H9 (cell line): ENCODE measurements at regions not wholly inside any gene's neighbourhood (a gene's known extent, or its start where the extent isn't known, plus 50 kb on each side); places are given as distances from the start of the nearest gene placed in this dataset.
A peak's percentile ranks its signal among the peaks of the same experiment; 100 is the strongest.

Source experiments
- DNase-seq: peaks from one replicate; pipeline ENCODE4 v3.0.0-alpha.2; 2017
- H2AFZ ChIP-seq: one replicate; pipeline ENCODE4 v1.6.1; 2013; ENCODE audit warnings: mild to moderate bottlenecking, low read length, control low read depth, moderate library complexity
- H2AK5ac ChIP-seq: 2 replicates; pipeline ENCODE4 v1.6.1; 2013; ENCODE audit warnings: low read length, control low read depth, mixed read lengths; ENCODE audit not compliant: insufficient read length
- H2BK120ac ChIP-seq: one replicate; pipeline ENCODE4 v1.6.1; 2013; ENCODE audit warnings: low read depth, mild to moderate bottlenecking, low read length, control low read depth, inconsistent platforms; ENCODE audit not compliant: poor library complexity, severe bottlenecking
- H2BK12ac ChIP-seq: 2 replicates; pipeline ENCODE4 v1.6.1; 2013; ENCODE audit warnings: low read length, control low read depth, mixed read lengths, low read depth; ENCODE audit not compliant: insufficient read length
- H2BK15ac ChIP-seq: 2 replicates; pipeline ENCODE4 v1.6.1; 2013; ENCODE audit warnings: low read depth, low read length, control low read depth
- H2BK20ac ChIP-seq: one replicate; pipeline ENCODE4 v1.6.1; 2013; ENCODE audit warnings: low read depth, mild to moderate bottlenecking, low read length, control low read depth, inconsistent platforms; ENCODE audit not compliant: poor library complexity, severe bottlenecking
- H2BK5ac ChIP-seq: 2 replicates; pipeline ENCODE4 v1.6.1; 2013; ENCODE audit warnings: low read length, control low read depth, mixed read lengths; ENCODE audit not compliant: insufficient read length
- H3K14ac ChIP-seq: 2 replicates; pipeline ENCODE4 v1.6.1; 2013; ENCODE audit warnings: low read length, control low read depth; ENCODE audit not compliant: insufficient read depth
- H3K18ac ChIP-seq: 2 replicates; pipeline ENCODE4 v1.6.1; 2013; ENCODE audit warnings: low read depth, mild to moderate bottlenecking, mixed read lengths, low read length, control low read depth; ENCODE audit not compliant: insufficient read length
- H3K23ac ChIP-seq: 2 replicates; pipeline ENCODE4 v1.6.1; 2013; ENCODE audit warnings: low read length, control low read depth, mixed read lengths, low read depth; ENCODE audit not compliant: insufficient read length
- H3K23me2 ChIP-seq: 2 replicates; pipeline ENCODE4 v1.6.1; 2013; ENCODE audit warnings: low read depth, mild to moderate bottlenecking, mixed read lengths, low read length, control low read depth; ENCODE audit not compliant: insufficient read length, poor library complexity, severe bottlenecking
- H3K27ac ChIP-seq: 2 replicates; pipeline ENCODE4 v1.5.1; 2013; ENCODE audit warnings: low read length, control low read depth, mixed read lengths, low read depth; ENCODE audit not compliant: insufficient read length
- H3K27me3 ChIP-seq: 2 replicates; pipeline ENCODE4 v1.6.1; 2013; ENCODE audit warnings: low read length, control low read depth, inconsistent platforms; ENCODE audit not compliant: insufficient read depth
- H3K4ac ChIP-seq: 2 replicates; pipeline ENCODE4 v1.6.1; 2013; ENCODE audit warnings: low read depth, mild to moderate bottlenecking, control low read depth, inconsistent platforms, low read length, moderate library complexity
- H3K4me1 ChIP-seq: 2 replicates; pipeline ENCODE4 v1.6.1; 2013; ENCODE audit warnings: low read length, control low read depth, inconsistent platforms; ENCODE audit not compliant: insufficient read depth
- H3K4me2 ChIP-seq: 2 replicates; pipeline ENCODE4 v1.6.1; 2013; ENCODE audit warnings: low read length, control low read depth, mixed read lengths; ENCODE audit not compliant: insufficient read length, insufficient read depth
- H3K56ac ChIP-seq: 2 replicates; pipeline ENCODE4 v1.6.1; 2013; ENCODE audit warnings: low read depth, mild to moderate bottlenecking, mixed read lengths, low read length, control low read depth; ENCODE audit not compliant: insufficient read length
- H3K79me1 ChIP-seq: 2 replicates; pipeline ENCODE4 v1.6.1; 2013; ENCODE audit warnings: low read depth, mild to moderate bottlenecking, moderate library complexity, low read length, control low read depth, inconsistent platforms; ENCODE audit not compliant: insufficient read depth, poor library complexity, severe bottlenecking
- H3K79me2 ChIP-seq: 2 replicates; pipeline ENCODE4 v1.6.1; 2013; ENCODE audit warnings: low read length, control low read depth, inconsistent platforms; ENCODE audit not compliant: insufficient read depth
- H3K9ac ChIP-seq: 2 replicates; pipeline ENCODE4 v1.6.1; 2013; ENCODE audit warnings: low read length, control low read depth, mixed read lengths; ENCODE audit not compliant: insufficient read length; ENCODE audit errors: extremely low read depth
- H3K9me3 ChIP-seq: one replicate; pipeline ENCODE4 v1.6.1; 2013; ENCODE audit warnings: low read depth, low read length, inconsistent platforms; ENCODE audit not compliant: control insufficient read depth
- H3T11ph ChIP-seq: one replicate; pipeline ENCODE4 v1.6.1; 2013; ENCODE audit warnings: mild to moderate bottlenecking, low read length, control low read depth, inconsistent platforms
- H4K20me1 ChIP-seq: one replicate; pipeline ENCODE4 v1.6.1; 2013; ENCODE audit not compliant: control insufficient read depth, insufficient read length, insufficient read depth
- H4K5ac ChIP-seq: 2 replicates; pipeline ENCODE4 v1.6.1; 2013; ENCODE audit warnings: low read depth, mild to moderate bottlenecking, mixed read lengths, low read length, control low read depth; ENCODE audit not compliant: insufficient read length
- H4K8ac ChIP-seq: replicated peaks from 2 replicates; pipeline ENCODE4 v1.6.1; 2013; ENCODE audit warnings: low read length, control low read depth, mixed read lengths, low read depth; ENCODE audit not compliant: insufficient read length
- H4K91ac ChIP-seq: 2 replicates; pipeline ENCODE4 v1.6.1; 2013; ENCODE audit warnings: low read depth, mild to moderate bottlenecking, moderate library complexity, mixed read lengths, low read length, control low read depth; ENCODE audit not compliant: insufficient read length
- H3K27ac Mint-ChIP-seq, 3 experiments: 2 replicates in 2 of 3; 3 replicates in 1 of 3; pipeline ENCODE4 v1.8.0; 2020 to 2021; ENCODE audit warnings: mixed read lengths in 3 of 3, mild to moderate bottlenecking in 1 of 3, moderate library complexity in 1 of 3
- H3K27me3 Mint-ChIP-seq: 2 replicates; pipeline ENCODE4 v1.8.0; 2021; ENCODE audit warnings: low read depth, mild to moderate bottlenecking, moderate library complexity, mixed read lengths
- H3K36me3 Mint-ChIP-seq, 3 experiments: 2 replicates in 2 of 3; 3 replicates in 1 of 3; pipeline ENCODE4 v1.8.0; 2020 to 2021; ENCODE audit warnings: low read depth in 3 of 3, mixed read lengths in 3 of 3; ENCODE audit not compliant: insufficient read depth in 1 of 3
- H3K4me1 Mint-ChIP-seq, 2 experiments: 2 replicates each; pipeline ENCODE4 v1.8.0; 2020; ENCODE audit warnings: mixed read lengths in 2 of 2
- H3K4me3 Mint-ChIP-seq, 2 experiments: 2 replicates in 1 of 2; 3 replicates in 1 of 2; pipeline ENCODE4 v1.8.0; 2020 to 2021; ENCODE audit warnings: mild to moderate bottlenecking in 2 of 2, mixed read lengths in 2 of 2, moderate library complexity in 1 of 2
- H3K9me3 Mint-ChIP-seq, 2 experiments: 2 replicates in 1 of 2; 3 replicates in 1 of 2; pipeline ENCODE4 v1.8.0; 2020; ENCODE audit warnings: mild to moderate bottlenecking in 2 of 2, mixed read lengths in 2 of 2, moderate library complexity in 1 of 2
- WGBS: extraction: QIAGEN DNeasy Blood & Tissue Kit; methylation state at CpG from one replicate; pipeline ENCODE4 v1.1.7; 2013; ENCODE audit warnings: missing lambda C conversion rate, low lambda C conversion rate, mixed read lengths; ENCODE audit not compliant: insufficient read length; ENCODE audit errors: extremely low coverage; 5-methylcytosine and 5-hydroxymethylcytosine counted together
- TF ChIP-seq, protein P1 (sequence below): fragments of 200-600 bp; sonication (generic); conservative IDR thresholded peaks from 3 replicates; pipeline ENCODE4 v1.8.0; 2021; ENCODE audit warnings: antibody characterized with exemption, mild to moderate bottlenecking

- H3K9me3 ChIP-seq: no peaks in the 10 kb centered on the region
- DNase-seq: peak; percentile 16
- H2BK5ac ChIP-seq: no peak overlapping the region
- no peaks in the 10 kb centered on the region for H4K20me1 ChIP-seq
- no peak overlapping the region for H3K27ac Mint-ChIP-seq
- H4K5ac ChIP-seq: no peak overlapping the region
- no peaks in the 10 kb centered on the region; the same call in 1 of the 2 replicates for H3K27me3 Mint-ChIP-seq
- no peak overlapping the region for H3K27ac ChIP-seq
- H3K23me2 ChIP-seq: no peaks in the 10 kb centered on the region
- WGBS: no CpG with 5 or more reads among the region's 11 CpGs
- H3K4me1 Mint-ChIP-seq: peaks cover 15 to 22% of the 10 kb centered on the region in 2 experiments
- no peak overlapping the region for H3T11ph ChIP-seq
- no peak overlapping the region for H2BK120ac ChIP-seq
- no peak overlapping the region for H4K8ac ChIP-seq
- no peak overlapping the region for H2AFZ ChIP-seq
- no peak overlapping the region for H4K91ac ChIP-seq
- no peak overlapping the region for H2BK20ac ChIP-seq
- no peak overlapping the region for H3K23ac ChIP-seq
- H2BK12ac ChIP-seq: no peak overlapping the region
- H3K4me2 ChIP-seq: no peak overlapping the region
- no peaks in the 10 kb centered on the region for H3K36me3 Mint-ChIP-seq
- no peak overlapping the region for H2BK15ac ChIP-seq
- no peak overlapping the region for H3K56ac ChIP-seq
- no peak overlapping the region for H3K9ac ChIP-seq
- H3K4ac ChIP-seq: no peak overlapping the region
- TF ChIP-seq, protein P1, sequence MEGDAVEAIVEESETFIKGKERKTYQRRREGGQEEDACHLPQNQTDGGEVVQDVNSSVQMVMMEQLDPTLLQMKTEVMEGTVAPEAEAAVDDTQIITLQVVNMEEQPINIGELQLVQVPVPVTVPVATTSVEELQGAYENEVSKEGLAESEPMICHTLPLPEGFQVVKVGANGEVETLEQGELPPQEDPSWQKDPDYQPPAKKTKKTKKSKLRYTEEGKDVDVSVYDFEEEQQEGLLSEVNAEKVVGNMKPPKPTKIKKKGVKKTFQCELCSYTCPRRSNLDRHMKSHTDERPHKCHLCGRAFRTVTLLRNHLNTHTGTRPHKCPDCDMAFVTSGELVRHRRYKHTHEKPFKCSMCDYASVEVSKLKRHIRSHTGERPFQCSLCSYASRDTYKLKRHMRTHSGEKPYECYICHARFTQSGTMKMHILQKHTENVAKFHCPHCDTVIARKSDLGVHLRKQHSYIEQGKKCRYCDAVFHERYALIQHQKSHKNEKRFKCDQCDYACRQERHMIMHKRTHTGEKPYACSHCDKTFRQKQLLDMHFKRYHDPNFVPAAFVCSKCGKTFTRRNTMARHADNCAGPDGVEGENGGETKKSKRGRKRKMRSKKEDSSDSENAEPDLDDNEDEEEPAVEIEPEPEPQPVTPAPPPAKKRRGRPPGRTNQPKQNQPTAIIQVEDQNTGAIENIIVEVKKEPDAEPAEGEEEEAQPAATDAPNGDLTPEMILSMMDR: no peak
- H3K4me3 Mint-ChIP-seq: no peak overlapping the region
- no peaks in the 10 kb centered on the region for H3K79me2 ChIP-seq
- H2AK5ac ChIP-seq: no peak overlapping the region
- no peak overlapping the region for H3K14ac ChIP-seq
- no peaks in the 10 kb centered on the region for H3K79me1 ChIP-seq
- no peaks in the 10 kb centered on the region for H3K9me3 Mint-ChIP-seq
- no peak overlapping the region for H3K18ac ChIP-seq
- peaks cover 6% of the 10 kb centered on the region; the same call in 1 of the 2 replicates for H3K4me1 ChIP-seq
- H3K27me3 ChIP-seq: no peaks in the 10 kb centered on the region
These were observed 158.1 kb downstream of the DDX1 start for GRCh38 chr2:15749460-15750432.
